GM11168 (cell line): ENCODE measurements at regions not wholly inside any gene's neighbourhood (a gene's known extent, or its start where the extent isn't known, plus 50 kb on each side); places are given as distances from the start of the nearest gene placed in this dataset.
"Not testable (repeated sequence)": the region's sequence is repeated elsewhere in the genome, so short reads cannot be mapped to it uniquely, and the experiment has no call there.

Source experiments
- in situ Hi-C: fragments of 300-500 bp; cut with MboI; formaldehyde crosslinking; loops from one replicate; pipeline ENCODE4 v1.12.0; 2022; ENCODE audit warnings: low sequenced_read_pairs; ENCODE audit not compliant: unreplicated experiment

GRCh38 chr5:42874621-42875198 lies 63.0 kb upstream of the SELENOP start:
- in situ Hi-C loops: no loop called here

GRCh38 chr5:42872865-42873264 lies 61.2 kb upstream of the SELENOP start:
- in situ Hi-C loops: no loop called here

- in situ Hi-C loops: no loop called here
Observed at GRCh38 chr5:42870882-42871418, 59.3 kb upstream of the SELENOP start.

GRCh38 chr5:42868417-42868816 lies 56.7 kb upstream of the SELENOP start:
- in situ Hi-C loops: not testable (repeated sequence)

- in situ Hi-C loops: not testable (repeated sequence)
Observed at GRCh38 chr5:42864749-42865148, 53.1 kb upstream of the SELENOP start.
